ENCODE measurements at regions not wholly inside any gene's neighbourhood (a gene's known extent, or its start where the extent isn't known, plus 50 kb on each side); places are given as distances from the start of the nearest gene placed in this dataset.

DNA sequence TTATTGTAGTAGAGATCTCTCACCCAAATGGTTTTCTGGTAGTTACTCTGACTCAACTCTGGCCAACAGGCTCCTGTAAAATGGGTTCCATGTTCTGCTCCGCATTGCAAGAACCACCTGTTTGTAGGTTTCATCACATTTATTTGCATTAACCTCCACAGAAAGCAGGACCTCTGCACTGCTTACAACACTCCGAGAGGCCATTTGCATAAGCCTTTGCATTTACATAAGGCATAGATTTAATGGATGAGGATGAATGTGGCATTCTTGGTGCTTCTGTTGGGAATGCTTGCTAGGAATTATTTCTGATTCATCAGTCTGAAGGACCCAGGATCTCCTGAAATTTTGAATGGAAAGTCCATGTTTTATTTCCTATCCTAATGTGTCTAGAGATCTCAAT lies 320.1 kb downstream of the ZNF621 start:
- TF ChIP-seq, protein P1, sequence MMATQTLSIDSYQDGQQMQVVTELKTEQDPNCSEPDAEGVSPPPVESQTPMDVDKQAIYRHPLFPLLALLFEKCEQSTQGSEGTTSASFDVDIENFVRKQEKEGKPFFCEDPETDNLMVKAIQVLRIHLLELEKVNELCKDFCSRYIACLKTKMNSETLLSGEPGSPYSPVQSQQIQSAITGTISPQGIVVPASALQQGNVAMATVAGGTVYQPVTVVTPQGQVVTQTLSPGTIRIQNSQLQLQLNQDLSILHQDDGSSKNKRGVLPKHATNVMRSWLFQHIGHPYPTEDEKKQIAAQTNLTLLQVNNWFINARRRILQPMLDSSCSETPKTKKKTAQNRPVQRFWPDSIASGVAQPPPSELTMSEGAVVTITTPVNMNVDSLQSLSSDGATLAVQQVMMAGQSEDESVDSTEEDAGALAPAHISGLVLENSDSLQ (IDR thresholded peaks at IDR 0.05): no peak
- TF ChIP-seq NFRKB (IDR thresholded peaks at IDR 0.05) (no peak), ELF4 (IDR thresholded peaks at IDR 0.05) (no peak), LEF1 (IDR thresholded peaks at IDR 0.05; ENCODE audit: borderline replicate concordance) (no peak), FOXM1 (IDR thresholded peaks at IDR 0.05; ENCODE audit: borderline replicate concordance) (no peak), ZNF384 (IDR thresholded peaks at IDR 0.05) (no peak)
- no peak for DNase-seq (ENCODE audit: extremely low spot score)
- POLR2A ChIA-PET: no interaction called here
- CTCF ChIA-PET: no interaction called here

DNA sequence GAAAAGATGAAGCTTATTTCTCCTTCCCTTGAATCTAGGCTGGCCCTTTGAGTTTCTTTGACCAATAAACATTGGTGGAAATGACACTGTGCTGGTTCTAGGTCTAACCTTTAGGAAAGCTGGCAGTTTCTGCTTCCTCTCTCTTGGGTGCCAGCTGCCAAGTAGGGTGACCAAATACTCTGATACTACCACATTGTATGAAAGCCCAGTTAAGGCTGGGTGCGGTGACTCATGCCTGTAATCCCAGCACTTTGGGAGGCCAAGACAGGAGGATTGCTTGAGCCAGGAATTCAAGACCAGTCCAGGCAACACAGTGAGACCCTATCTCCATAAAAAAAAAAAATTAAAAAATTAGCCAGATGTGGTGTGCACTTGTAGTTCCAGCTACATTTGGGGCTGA lies 320.7 kb downstream of the ZNF621 start:
- ChIA-PET POLR2A (no interaction called here), CTCF (no interaction called here)
- TF ChIP-seq BHLHE40 (IDR thresholded peaks at IDR 0.05; ENCODE audit: borderline replicate concordance) (no peak), SUZ12 (IDR thresholded peaks at IDR 0.05) (no peak), NFRKB (IDR thresholded peaks at IDR 0.05) (no peak), L3MBTL2 (conservative IDR thresholded peaks at IDR 0.05) (no peak), FOXK2 (IDR thresholded peaks at IDR 0.05) (no peak), SP1 (IDR thresholded peaks at IDR 0.05) (no peak), TARDBP (IDR thresholded peaks at IDR 0.05) (no peak), ELF4 (IDR thresholded peaks at IDR 0.05) (no peak), LEF1 (IDR thresholded peaks at IDR 0.05; ENCODE audit: borderline replicate concordance) (no peak), HDGF (IDR thresholded peaks at IDR 0.05; ENCODE audit: borderline replicate concordance) (no peak), FOXA1 (IDR thresholded peaks at IDR 0.05) (no peak), ZNF384 (IDR thresholded peaks at IDR 0.05) (no peak)
- TF ChIP-seq, protein P1 (IDR thresholded peaks at IDR 0.05): no peak
- DNase-seq (ENCODE audit: extremely low spot score): no peak

DNA sequence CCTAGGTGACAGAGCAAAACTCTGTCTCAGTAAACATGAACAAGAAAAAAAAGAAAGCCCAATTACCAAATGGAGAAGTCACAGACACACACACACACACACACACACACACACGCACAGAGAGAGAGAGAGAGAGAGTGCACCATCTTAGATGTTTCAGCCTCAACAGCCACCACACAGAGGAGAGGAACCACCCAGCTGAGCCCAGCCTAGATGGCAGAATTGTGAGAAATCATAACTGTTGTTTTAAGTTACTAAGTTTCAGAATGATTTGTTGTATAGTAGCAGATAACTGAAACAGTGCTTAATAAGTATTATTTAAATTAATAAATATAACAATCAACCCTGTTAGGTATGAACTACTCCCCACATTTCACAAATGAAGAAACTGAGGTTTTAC lies 321.2 kb downstream of the ZNF621 start:
- CTCF ChIA-PET: no interaction called here
- DNase-seq (ENCODE audit: extremely low spot score): no peak
- TF ChIP-seq L3MBTL2 (conservative IDR thresholded peaks at IDR 0.05): no peak
- TF ChIP-seq LEF1 (IDR thresholded peaks at IDR 0.05; ENCODE audit: borderline replicate concordance): no peak
- no peak for TF ChIP-seq FOXA1 (IDR thresholded peaks at IDR 0.05)
- TF ChIP-seq, protein P1 (IDR thresholded peaks at IDR 0.05): no peak
- TF ChIP-seq ZNF384 (IDR thresholded peaks at IDR 0.05): no peak
- TF ChIP-seq FOXM1 (IDR thresholded peaks at IDR 0.05; ENCODE audit: borderline replicate concordance): no peak
- TF ChIP-seq SP1 (IDR thresholded peaks at IDR 0.05): no peak
- no peak for TF ChIP-seq BHLHE40 (IDR thresholded peaks at IDR 0.05; ENCODE audit: borderline replicate concordance)
- TF ChIP-seq TARDBP (IDR thresholded peaks at IDR 0.05): no peak
- TF ChIP-seq ELF4 (IDR thresholded peaks at IDR 0.05): no peak
- POLR2A ChIA-PET: no interaction called here

DNA sequence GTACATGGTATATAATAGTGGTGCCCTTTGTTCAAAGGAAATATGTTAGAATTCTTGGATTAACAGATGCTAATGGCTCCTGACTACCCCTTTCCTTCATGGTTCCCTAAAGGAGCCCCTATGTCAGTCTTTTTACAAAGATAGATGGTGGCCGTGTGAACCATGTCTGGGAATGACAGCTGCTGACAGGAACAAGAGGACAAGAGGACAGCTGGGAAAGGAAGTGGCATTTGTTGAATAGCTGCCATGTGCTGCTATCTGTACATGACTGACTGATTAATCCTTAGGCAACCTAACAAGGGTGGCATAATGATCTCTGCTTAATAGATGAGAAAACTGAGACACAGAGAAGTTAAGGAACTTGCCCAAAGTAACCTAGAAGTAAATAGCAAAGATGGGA lies 321.7 kb downstream of the ZNF621 start:
- TF ChIP-seq ELF4 (IDR thresholded peaks at IDR 0.05) (no peak), SUZ12 (IDR thresholded peaks at IDR 0.05) (no peak), NFRKB (IDR thresholded peaks at IDR 0.05) (no peak), BHLHE40 (IDR thresholded peaks at IDR 0.05; ENCODE audit: borderline replicate concordance) (no peak), SP1 (IDR thresholded peaks at IDR 0.05) (no peak), FOXA1 (IDR thresholded peaks at IDR 0.05) (no peak), FOXM1 (IDR thresholded peaks at IDR 0.05; ENCODE audit: borderline replicate concordance) (no peak), LEF1 (IDR thresholded peaks at IDR 0.05; ENCODE audit: borderline replicate concordance) (no peak), CTBP1 (IDR thresholded peaks at IDR 0.05; ENCODE audit: borderline replicate concordance) (no peak), ARNT (IDR thresholded peaks at IDR 0.05) (no peak), ZNF384 (IDR thresholded peaks at IDR 0.05) (no peak), L3MBTL2 (conservative IDR thresholded peaks at IDR 0.05) (no peak), FOXK2 (IDR thresholded peaks at IDR 0.05) (no peak)
- TF ChIP-seq, protein P1 (IDR thresholded peaks at IDR 0.05): no peak
- DNase-seq (ENCODE audit: extremely low spot score): no peak
- ChIA-PET CTCF (no interaction called here), POLR2A (no interaction called here)

DNA sequence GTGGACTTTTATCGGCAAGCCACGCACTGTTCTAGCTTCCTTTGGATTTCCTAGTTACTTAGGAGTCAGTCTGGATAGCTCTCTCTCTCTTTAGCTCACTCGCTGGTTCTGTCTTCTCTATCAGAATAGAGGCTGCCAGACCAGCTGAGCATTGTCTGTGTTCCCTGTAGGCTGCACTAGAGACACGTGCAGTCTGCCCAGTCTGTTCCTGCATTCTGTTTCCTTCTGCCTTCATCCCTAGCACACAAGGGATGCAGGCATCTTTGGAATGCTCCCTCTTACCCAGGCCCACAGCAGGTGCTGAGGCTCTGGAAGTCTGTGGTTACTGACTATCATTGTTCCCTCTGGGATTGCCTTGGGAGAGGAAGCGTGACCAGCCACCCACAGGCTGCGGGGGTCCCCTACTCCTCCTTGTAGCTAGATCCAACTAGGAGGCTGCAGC lies 322.8 kb downstream of the ZNF621 start:
- POLR2A ChIA-PET: no interaction called here
- TF ChIP-seq TARDBP (IDR thresholded peaks at IDR 0.05) (no peak), FOXM1 (IDR thresholded peaks at IDR 0.05; ENCODE audit: borderline replicate concordance) (no peak), SP1 (IDR thresholded peaks at IDR 0.05) (no peak), HDGF (IDR thresholded peaks at IDR 0.05; ENCODE audit: borderline replicate concordance) (no peak), CTBP1 (IDR thresholded peaks at IDR 0.05; ENCODE audit: borderline replicate concordance) (no peak), SUZ12 (IDR thresholded peaks at IDR 0.05) (no peak), ARNT (IDR thresholded peaks at IDR 0.05) (no peak)
- CTCF ChIA-PET: no interaction called here
- no peak for DNase-seq (ENCODE audit: extremely low spot score)

DNA sequence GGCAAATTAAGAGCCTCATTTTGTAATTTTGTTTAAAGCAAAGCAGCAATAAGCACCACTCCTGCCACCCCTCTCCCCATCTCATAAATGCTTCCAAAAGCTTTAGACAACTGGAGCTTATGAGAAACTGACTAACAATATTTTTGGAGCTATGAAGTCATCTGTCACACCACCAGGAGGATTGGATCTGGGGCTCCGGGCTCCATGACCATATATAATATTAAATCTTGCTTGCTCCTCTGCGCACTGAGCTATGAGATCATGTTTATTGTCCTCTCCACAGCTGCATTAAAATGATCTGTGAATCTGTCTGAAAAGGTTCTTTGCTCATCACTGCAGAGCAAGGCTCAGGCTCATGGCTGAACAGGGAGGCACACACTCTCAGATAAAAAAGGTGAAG lies 323.7 kb downstream of the ZNF621 start:
- ChIA-PET POLR2A (no interaction called here), CTCF (no interaction called here)
- no peak for TF ChIP-seq TARDBP (IDR thresholded peaks at IDR 0.05)
- TF ChIP-seq HDGF (IDR thresholded peaks at IDR 0.05; ENCODE audit: borderline replicate concordance): no peak
- TF ChIP-seq SP1 (IDR thresholded peaks at IDR 0.05): no peak
- no peak for TF ChIP-seq ARNT (IDR thresholded peaks at IDR 0.05)
- no peak for TF ChIP-seq ZNF384 (IDR thresholded peaks at IDR 0.05)
- TF ChIP-seq BHLHE40 (IDR thresholded peaks at IDR 0.05; ENCODE audit: borderline replicate concordance): no peak
- no peak for TF ChIP-seq ELF4 (IDR thresholded peaks at IDR 0.05)
- TF ChIP-seq L3MBTL2 (conservative IDR thresholded peaks at IDR 0.05): no peak
- TF ChIP-seq, protein P1 (IDR thresholded peaks at IDR 0.05): no peak
- TF ChIP-seq FOXK2 (IDR thresholded peaks at IDR 0.05): no peak
- TF ChIP-seq FOXM1 (IDR thresholded peaks at IDR 0.05; ENCODE audit: borderline replicate concordance): no peak
- TF ChIP-seq LEF1 (IDR thresholded peaks at IDR 0.05; ENCODE audit: borderline replicate concordance): no peak
- no peak for TF ChIP-seq FOXA1 (IDR thresholded peaks at IDR 0.05)
- TF ChIP-seq SUZ12 (IDR thresholded peaks at IDR 0.05): no peak
- no peak for TF ChIP-seq CTBP1 (IDR thresholded peaks at IDR 0.05; ENCODE audit: borderline replicate concordance)
- no peak for TF ChIP-seq NFRKB (IDR thresholded peaks at IDR 0.05)
- DNase-seq (ENCODE audit: extremely low spot score): no peak
